ENCODE measurements at regions not wholly inside any gene's neighbourhood (a gene's known extent, or its start where the extent isn't known, plus 50 kb on each side); places are given as distances from the start of the nearest gene placed in this dataset.
"Not testable (repeated sequence)": the region's sequence is repeated elsewhere in the genome, so short reads cannot be mapped to it uniquely, and the experiment has no call there.

DNA sequence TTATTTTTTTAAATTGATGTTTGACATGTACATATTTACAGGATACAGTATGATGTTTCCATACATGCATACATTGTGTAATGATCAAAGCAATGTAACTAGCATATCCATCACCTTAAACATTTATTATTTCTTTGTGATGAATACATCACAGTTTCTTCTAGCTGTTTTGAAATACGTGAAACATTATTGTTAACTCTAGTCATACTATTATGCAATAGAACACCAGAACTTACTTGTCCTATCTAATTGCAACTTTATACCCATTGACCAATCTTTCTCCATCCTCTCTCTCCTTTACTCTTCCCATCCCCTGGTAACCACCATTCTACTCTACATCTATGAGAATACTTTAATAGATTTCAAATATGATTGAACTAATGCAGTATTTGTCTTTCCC lies 1942.7 kb downstream of the PCDH9 start:
- Histone ChIP-seq H3K4me1 (ENCODE audit: control insufficient read depth, insufficient read depth, low read length) (no peaks in the 10 kb centered on the region), H3K27me3 (ENCODE audit: control insufficient read depth, insufficient read depth, low read length) (no peaks in the 10 kb centered on the region), H3K4me3 (ENCODE audit: low read length) (no peak overlapping the region), H3K9me3 (replicated peaks; ENCODE audit: control insufficient read depth, low read depth, low read length) (no peaks in the 10 kb centered on the region), H3K27ac (ENCODE audit: low read length) (no peak overlapping the region), H3K36me3 (ENCODE audit: control insufficient read depth, insufficient read depth, low read length) (no peaks in the 10 kb centered on the region)
- no peak for DNase-seq
- no CpG with 5 or more reads among the region's 1 CpG for WGBS (ENCODE audit: insufficient coverage)

DNA sequence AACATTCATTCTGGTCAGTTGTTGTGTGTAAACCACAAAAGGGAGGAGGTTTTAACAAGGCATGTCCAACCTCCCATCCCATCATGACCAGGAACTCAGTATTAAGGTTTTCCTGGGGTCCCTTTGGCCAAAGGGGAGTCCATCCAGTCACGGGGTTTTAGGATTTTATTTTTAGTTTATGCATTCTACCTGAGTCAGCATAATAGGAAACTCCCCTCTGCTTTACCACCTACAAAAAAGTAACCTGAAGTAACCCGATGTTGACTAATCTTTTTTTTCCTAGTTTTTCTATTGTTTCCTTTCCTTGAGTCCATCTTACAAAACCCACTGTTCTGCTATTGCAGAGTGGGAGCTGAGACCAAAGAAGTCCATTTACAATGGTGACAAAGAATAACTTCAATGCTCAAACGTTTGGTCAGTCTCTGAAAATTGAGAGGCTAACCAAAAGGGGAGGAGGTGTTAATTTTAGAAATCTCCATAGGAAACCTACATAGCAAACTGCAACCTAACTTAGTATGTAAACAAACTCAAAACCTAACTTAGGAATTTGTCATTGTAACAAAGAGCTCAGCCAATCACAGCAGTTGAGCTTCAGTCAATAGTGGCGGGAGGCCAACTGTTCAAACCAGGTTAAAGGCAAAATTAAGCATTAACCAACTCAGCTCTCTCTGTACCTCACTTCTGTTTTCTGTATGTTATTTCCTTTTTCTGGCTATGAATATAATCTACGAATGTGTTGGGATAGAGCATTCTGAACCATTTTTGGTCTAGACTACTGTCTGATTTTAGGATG lies 1954.1 kb downstream of the PCDH9 start:
- no peaks in the 10 kb centered on the region for H3K9me3 ChIP-seq (replicated peaks; ENCODE audit: control insufficient read depth, low read depth, low read length)
- no peak overlapping the region for H3K4me3 ChIP-seq (ENCODE audit: low read length)
- WGBS (ENCODE audit: insufficient coverage) = 100% methylated on average over 1 of the region's 5 CpGs
- no peak overlapping the region for H3K27ac ChIP-seq (ENCODE audit: low read length)
- no peaks in the 10 kb centered on the region for H3K27me3 ChIP-seq (ENCODE audit: control insufficient read depth, insufficient read depth, low read length)
- no peaks in the 10 kb centered on the region for H3K36me3 ChIP-seq (ENCODE audit: control insufficient read depth, insufficient read depth, low read length)
- no peak for DNase-seq
- no peaks in the 10 kb centered on the region for H3K4me1 ChIP-seq (ENCODE audit: control insufficient read depth, insufficient read depth, low read length)

DNA sequence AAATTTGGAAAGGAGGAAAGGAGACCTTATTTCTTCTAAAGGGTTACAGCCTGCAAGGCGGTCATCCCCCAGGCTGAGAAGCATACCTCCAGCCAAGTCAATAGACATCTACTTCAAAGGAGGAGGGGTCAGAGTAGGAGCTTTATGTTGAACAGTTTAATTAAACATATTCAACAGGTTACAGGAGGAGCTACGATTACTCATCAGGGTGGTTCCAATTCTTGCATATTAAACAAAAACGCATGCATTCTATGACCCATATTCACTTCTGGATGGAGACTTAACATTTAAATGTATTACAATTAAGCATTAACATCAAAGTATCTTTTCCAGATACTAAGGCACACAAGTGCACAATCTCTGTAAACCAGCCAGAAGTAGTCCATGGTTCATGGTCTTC lies 1955.0 kb downstream of the PCDH9 start:
- no peaks in the 10 kb centered on the region for H3K4me1 ChIP-seq (ENCODE audit: control insufficient read depth, insufficient read depth, low read length)
- no peaks in the 10 kb centered on the region for H3K9me3 ChIP-seq (replicated peaks; ENCODE audit: control insufficient read depth, low read depth, low read length)
- H3K36me3 ChIP-seq (ENCODE audit: control insufficient read depth, insufficient read depth, low read length) = no peaks in the 10 kb centered on the region
- WGBS (ENCODE audit: insufficient coverage) = no CpG with 5 or more reads among the region's 3 CpGs
- no peaks in the 10 kb centered on the region for H3K27me3 ChIP-seq (ENCODE audit: control insufficient read depth, insufficient read depth, low read length)
- no peak overlapping the region for H3K4me3 ChIP-seq (ENCODE audit: low read length)
- DNase-seq = no peak
- H3K27ac ChIP-seq (ENCODE audit: low read length) = no peak overlapping the region

DNA sequence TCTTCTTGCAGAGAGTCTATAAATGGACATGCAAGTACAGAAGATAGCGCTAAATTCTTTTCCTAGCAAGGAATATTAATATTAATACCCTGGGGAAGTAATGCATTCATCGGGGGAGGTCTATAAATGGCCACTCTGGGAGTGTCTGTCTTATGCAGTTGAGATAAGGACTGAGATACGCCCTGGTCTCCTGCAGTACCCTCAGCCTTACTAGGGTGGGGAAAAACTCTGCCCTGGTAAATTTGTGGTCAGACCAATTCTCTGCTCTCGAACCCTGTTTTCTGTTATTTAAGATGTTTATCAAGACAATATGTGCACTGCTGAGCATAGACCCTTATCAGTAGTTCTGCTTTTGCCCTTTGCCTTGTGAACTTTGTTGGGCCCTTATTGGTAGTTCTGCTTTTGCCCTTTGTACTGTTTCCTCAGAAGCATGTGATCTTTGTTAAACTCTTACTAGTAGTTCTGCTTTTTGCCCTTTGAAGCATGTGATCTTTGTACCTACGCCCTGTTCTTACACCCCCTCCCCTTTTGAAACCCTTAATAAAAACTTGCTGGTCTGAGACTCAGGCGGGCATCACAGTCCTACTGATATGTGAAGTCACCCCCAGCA lies 1956.2 kb downstream of the PCDH9 start:
- not testable (repeated sequence) for H3K36me3 ChIP-seq (ENCODE audit: control insufficient read depth, insufficient read depth, low read length); H3K4me3 ChIP-seq (ENCODE audit: low read length); H3K27ac ChIP-seq (ENCODE audit: low read length); H3K27me3 ChIP-seq (ENCODE audit: control insufficient read depth, insufficient read depth, low read length); H3K4me1 ChIP-seq (ENCODE audit: control insufficient read depth, insufficient read depth, low read length); H3K9me3 ChIP-seq (replicated peaks; ENCODE audit: control insufficient read depth, low read depth, low read length); DNase-seq
- 90% methylated on average over 3 of the region's 6 CpGs for WGBS (ENCODE audit: insufficient coverage)

DNA sequence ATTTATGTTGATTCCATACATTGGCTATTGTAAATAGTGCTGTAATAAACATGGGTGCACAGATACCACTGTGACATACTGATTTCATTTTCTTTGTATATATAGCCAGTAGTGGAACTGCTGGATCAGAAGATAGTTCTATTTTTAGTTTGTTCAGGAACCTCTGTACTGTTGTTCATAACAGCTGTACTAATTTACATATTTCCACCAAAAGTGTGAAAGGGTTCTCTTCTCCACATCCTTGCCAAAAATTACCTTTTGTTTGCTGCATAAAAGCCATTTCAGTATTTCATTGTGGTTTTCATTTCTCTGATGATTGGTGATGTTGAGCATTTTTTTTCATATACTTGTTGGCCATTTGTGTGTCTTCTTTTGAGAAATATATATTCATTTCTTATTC lies 1962.1 kb downstream of the PCDH9 start:
- Histone ChIP-seq H3K36me3 (ENCODE audit: control insufficient read depth, insufficient read depth, low read length) (no peaks in the 10 kb centered on the region), H3K27ac (ENCODE audit: low read length) (no peak overlapping the region), H3K4me1 (ENCODE audit: control insufficient read depth, insufficient read depth, low read length) (no peaks in the 10 kb centered on the region), H3K4me3 (ENCODE audit: low read length) (no peak overlapping the region), H3K9me3 (replicated peaks; ENCODE audit: control insufficient read depth, low read depth, low read length) (no peaks in the 10 kb centered on the region), H3K27me3 (ENCODE audit: control insufficient read depth, insufficient read depth, low read length) (no peaks in the 10 kb centered on the region)
- no peak for DNase-seq

DNA sequence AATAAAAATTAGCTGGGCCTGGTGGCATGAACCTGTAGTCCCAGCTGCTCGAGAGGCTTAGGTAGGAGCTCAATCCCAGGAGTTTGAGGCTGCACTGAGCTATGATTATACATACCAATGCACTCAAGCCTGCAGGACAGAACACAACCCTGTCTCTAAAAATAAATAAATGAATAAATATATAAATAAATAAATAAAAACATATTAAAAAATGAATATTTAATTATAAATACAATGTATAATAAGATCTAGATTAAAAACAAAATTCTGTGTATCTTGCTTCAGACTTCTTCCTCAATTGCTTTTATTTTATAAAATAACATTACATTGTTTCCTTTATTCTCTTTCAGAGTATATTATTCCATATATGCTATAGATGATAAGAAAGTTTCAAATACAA lies 1964.1 kb downstream of the PCDH9 start:
- no peaks in the 10 kb centered on the region for H3K9me3 ChIP-seq (replicated peaks; ENCODE audit: control insufficient read depth, low read depth, low read length)
- no peak overlapping the region for H3K4me3 ChIP-seq (ENCODE audit: low read length)
- H3K4me1 ChIP-seq (ENCODE audit: control insufficient read depth, insufficient read depth, low read length) = no peaks in the 10 kb centered on the region
- no peak for DNase-seq
- H3K27me3 ChIP-seq (ENCODE audit: control insufficient read depth, insufficient read depth, low read length) = no peaks in the 10 kb centered on the region
- WGBS (ENCODE audit: insufficient coverage) = no CpG with 5 or more reads among the region's 1 CpG
- H3K36me3 ChIP-seq (ENCODE audit: control insufficient read depth, insufficient read depth, low read length) = no peaks in the 10 kb centered on the region
- no peak overlapping the region for H3K27ac ChIP-seq (ENCODE audit: low read length)

DNA sequence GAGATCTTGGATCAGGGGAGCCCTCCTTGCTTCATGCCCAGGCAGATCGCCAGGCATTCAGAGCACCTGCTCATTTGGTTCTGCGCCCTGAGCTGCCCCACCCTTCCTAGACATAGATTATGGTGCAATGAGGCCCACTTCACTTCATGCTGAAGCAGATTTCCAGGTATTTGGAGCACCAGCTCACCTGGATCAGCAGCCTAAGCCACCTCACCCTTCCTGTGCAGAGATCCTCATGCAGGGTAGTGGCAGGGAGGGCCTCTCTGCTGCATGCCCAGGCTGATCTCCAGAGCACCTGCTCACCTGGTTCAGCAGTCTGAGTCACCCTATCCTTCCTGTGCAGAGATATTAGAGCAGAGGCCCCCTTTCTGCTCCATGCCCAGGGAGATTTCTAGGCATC lies 1966.1 kb downstream of the PCDH9 start:
- no peak for DNase-seq

DNA sequence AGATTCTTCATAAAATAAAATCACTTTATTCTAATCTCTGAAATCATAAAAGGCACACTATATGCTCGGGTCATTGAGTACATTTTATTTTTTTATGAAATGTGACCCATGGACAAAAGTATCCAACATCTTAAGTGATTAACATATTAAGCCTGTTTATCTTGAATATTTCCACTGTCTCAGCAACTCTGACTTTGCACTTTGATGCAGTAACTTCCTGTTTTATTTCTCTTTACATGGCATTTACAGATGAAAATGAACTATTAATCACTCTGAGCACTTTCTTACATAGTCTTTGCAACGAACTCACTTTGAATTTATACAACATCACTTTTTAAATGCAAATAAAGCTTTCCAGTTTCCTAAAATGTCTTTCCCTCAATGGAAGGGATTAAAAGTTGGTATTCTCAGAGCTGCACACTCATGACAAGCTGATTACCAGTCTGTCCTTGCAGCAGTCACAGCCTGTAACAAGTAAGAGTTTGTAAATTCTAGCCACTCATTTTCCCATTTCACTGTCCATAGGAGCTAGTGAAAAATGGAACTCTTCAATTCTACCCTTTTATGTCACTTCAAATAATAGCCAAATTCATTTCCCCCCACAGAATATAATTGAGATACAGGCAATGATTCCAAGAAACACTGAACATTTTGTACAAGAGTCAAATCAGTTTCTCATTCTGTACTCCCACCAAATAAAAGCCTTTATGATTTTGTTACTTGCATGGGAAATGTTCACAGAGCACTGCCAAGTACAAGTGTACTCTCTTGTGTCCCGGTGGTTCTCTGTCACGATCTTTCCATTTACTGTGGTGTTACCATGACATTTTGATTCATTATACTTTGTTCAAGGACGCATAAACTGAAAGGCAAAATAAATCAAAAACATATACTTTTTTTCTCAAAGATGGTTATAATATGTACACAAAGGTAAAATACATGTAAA lies 1968.9 kb downstream of the PCDH9 start:
- H3K36me3 ChIP-seq (ENCODE audit: control insufficient read depth, insufficient read depth, low read length) = no peaks in the 10 kb centered on the region
- no peaks in the 10 kb centered on the region for H3K9me3 ChIP-seq (replicated peaks; ENCODE audit: control insufficient read depth, low read depth, low read length)
- no peak overlapping the region for H3K27ac ChIP-seq (ENCODE audit: low read length)
- no peaks in the 10 kb centered on the region for H3K4me1 ChIP-seq (ENCODE audit: control insufficient read depth, insufficient read depth, low read length)
- peak; percentile 29 for DNase-seq
- no peaks in the 10 kb centered on the region for H3K27me3 ChIP-seq (ENCODE audit: control insufficient read depth, insufficient read depth, low read length)
- no CpG with 5 or more reads among the region's 5 CpGs for WGBS (ENCODE audit: insufficient coverage)
- no peak overlapping the region for H3K4me3 ChIP-seq (ENCODE audit: low read length)

More for the DNA sequence above, 1966.1 kb downstream of the PCDH9 start:
- 100% methylated on average over 2 of the region's 2 CpGs for WGBS (ENCODE audit: insufficient coverage)
- Histone ChIP-seq H3K4me3 (ENCODE audit: low read length) (no peak overlapping the region), H3K27ac (ENCODE audit: low read length) (no peak overlapping the region), H3K9me3 (replicated peaks; ENCODE audit: control insufficient read depth, low read depth, low read length) (no peaks in the 10 kb centered on the region), H3K4me1 (ENCODE audit: control insufficient read depth, insufficient read depth, low read length) (no peaks in the 10 kb centered on the region), H3K36me3 (ENCODE audit: control insufficient read depth, insufficient read depth, low read length) (no peaks in the 10 kb centered on the region), H3K27me3 (ENCODE audit: control insufficient read depth, insufficient read depth, low read length) (no peaks in the 10 kb centered on the region)

DNA sequence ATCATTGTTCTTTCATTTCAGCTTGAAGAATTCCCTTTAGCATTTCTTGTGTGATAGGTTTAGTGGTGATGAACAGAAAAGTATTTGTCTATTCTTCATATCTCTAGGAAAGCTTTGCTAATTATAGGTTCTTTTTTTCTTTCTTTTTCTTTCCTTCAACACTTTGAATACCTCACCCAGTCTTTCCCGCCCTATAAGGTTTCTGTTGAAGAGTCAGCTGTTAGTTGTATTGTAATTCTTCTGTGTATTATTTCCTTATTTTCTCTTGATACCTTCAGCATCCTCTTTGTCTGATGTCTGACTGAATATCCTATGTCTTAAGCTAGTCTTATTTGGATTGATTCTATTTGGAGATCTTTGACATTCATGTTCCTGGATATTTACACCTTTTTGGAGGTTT lies 1989.4 kb downstream of the PCDH9 start:
- Histone ChIP-seq H3K36me3 (ENCODE audit: control insufficient read depth, insufficient read depth, low read length) (no peaks in the 10 kb centered on the region), H3K27me3 (ENCODE audit: control insufficient read depth, insufficient read depth, low read length) (no peaks in the 10 kb centered on the region), H3K4me1 (ENCODE audit: control insufficient read depth, insufficient read depth, low read length) (no peaks in the 10 kb centered on the region), H3K9me3 (replicated peaks; ENCODE audit: control insufficient read depth, low read depth, low read length) (peaks cover 2% of the 10 kb centered on the region), H3K4me3 (ENCODE audit: low read length) (no peak overlapping the region), H3K27ac (ENCODE audit: low read length) (no peak overlapping the region)
- WGBS (ENCODE audit: insufficient coverage) = no CpG with 5 or more reads among the region's 1 CpG
- DNase-seq = no peak

DNA sequence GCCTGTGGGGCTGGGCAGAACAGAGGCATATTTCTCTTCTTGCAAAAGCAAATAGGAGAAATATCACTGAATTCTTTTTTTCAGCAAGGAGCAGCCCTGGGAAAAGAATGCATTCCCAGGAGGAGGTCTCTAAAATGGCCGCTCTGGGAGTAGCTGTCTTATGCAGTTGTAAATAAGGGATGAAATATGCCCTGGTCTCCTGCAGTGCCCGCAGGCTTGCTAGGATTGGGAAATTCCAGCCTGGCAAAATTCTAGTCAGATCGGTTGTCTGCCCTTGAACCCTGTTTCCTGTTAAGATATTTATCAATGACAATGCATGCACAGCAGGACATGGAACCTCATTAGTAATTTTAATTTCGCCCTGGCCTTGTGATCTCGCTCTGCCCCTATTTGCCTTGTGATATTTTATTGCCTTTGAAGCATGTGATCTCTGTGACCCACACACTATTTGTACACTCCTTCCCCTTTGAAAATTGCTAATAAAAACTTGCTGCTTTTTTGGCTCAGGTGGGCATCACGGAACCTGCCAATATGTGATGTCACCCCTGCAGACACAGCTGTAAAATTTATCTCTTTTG lies 1993.2 kb downstream of the PCDH9 start:
- Histone ChIP-seq H3K4me1 (ENCODE audit: control insufficient read depth, insufficient read depth, low read length) (no peaks in the 10 kb centered on the region), H3K36me3 (ENCODE audit: control insufficient read depth, insufficient read depth, low read length) (no peaks in the 10 kb centered on the region), H3K27me3 (ENCODE audit: control insufficient read depth, insufficient read depth, low read length) (no peaks in the 10 kb centered on the region), H3K27ac (ENCODE audit: low read length) (no peak overlapping the region), H3K9me3 (replicated peaks; ENCODE audit: control insufficient read depth, low read depth, low read length) (peaks cover 2% of the 10 kb centered on the region), H3K4me3 (ENCODE audit: low read length) (no peak overlapping the region)
- 87% methylated on average over 3 of the region's 6 CpGs for WGBS (ENCODE audit: insufficient coverage)
- DNase-seq = no peak
